Osteoblast (primary cell): ENCODE measurements at regions not wholly inside any gene's neighbourhood (a gene's known extent, or its start where the extent isn't known, plus 50 kb on each side); places are given as distances from the start of the nearest gene placed in this dataset.

Experiments
- DNase-seq: peaks from one replicate; pipeline ENCODE4 v3.0.0; 2011; ENCODE audit warnings: low spot score, mixed read lengths; ENCODE audit not compliant: insufficient read length; ENCODE audit errors: missing footprints
- H2AFZ ChIP-seq: 2 replicates; pipeline ENCODE4 v1.6.0; 2011; ENCODE audit warnings: mild to moderate bottlenecking, low read length
- H3K27ac ChIP-seq: 2 replicates; pipeline ENCODE4 v1.5.1; 2011; ENCODE audit warnings: mild to moderate bottlenecking, low read depth, low read length, moderate library complexity
- H3K27me3 ChIP-seq: 2 replicates; pipeline ENCODE4 v1.6.0; 2012; ENCODE audit warnings: mild to moderate bottlenecking, control low read depth, inconsistent platforms, low read length, moderate library complexity; ENCODE audit not compliant: insufficient read depth
- H3K36me3 ChIP-seq: 2 replicates; pipeline ENCODE4 v1.5.1; 2011; ENCODE audit warnings: mild to moderate bottlenecking, low read length, control low read depth, moderate library complexity; ENCODE audit not compliant: insufficient read depth
- H3K4me1 ChIP-seq: 2 replicates; pipeline ENCODE4 v1.5.1; 2011; ENCODE audit warnings: mild to moderate bottlenecking, low read length, control low read depth, moderate library complexity; ENCODE audit not compliant: insufficient read depth
- H3K4me2 ChIP-seq: 2 replicates; pipeline ENCODE4 v1.6.0; 2011; ENCODE audit warnings: mild to moderate bottlenecking, low read length; ENCODE audit not compliant: insufficient read depth
- H3K4me3 ChIP-seq: fragments of 200-600 bp; sonication (generic); 3 replicates; pipeline ENCODE4 v1.5.1; 2012; ENCODE audit warnings: mild to moderate bottlenecking, low read length, inconsistent platforms; ENCODE audit not compliant: insufficient read depth
- H3K79me2 ChIP-seq: 2 replicates; pipeline ENCODE4 v1.6.0; 2012; ENCODE audit warnings: mild to moderate bottlenecking, low read length, control low read depth, inconsistent platforms; ENCODE audit not compliant: insufficient read depth
- H3K9me3 ChIP-seq: 2 replicates; pipeline ENCODE4 v1.5.1; 2011; ENCODE audit warnings: low read depth, low read length, control low read depth
- H4K20me1 ChIP-seq: 2 replicates; pipeline ENCODE4 v1.6.0; 2012; ENCODE audit warnings: mild to moderate bottlenecking, low read length, control low read depth; ENCODE audit not compliant: insufficient read depth
- CTCF ChIP-seq: IDR thresholded peaks from 2 replicates; pipeline ENCODE4 v1.5.1; 2011; ENCODE audit warnings: mild to moderate bottlenecking, low read depth, low read length, moderate library complexity; ENCODE audit errors: extremely low read depth

GRCh38 chr12:105961821-105962671 lies 176.7 kb downstream of the NUAK1 start:
- H3K4me1 ChIP-seq = peaks cover 3% of the 10 kb centered on the region
- H4K20me1 ChIP-seq = no peaks in the 10 kb centered on the region
- H3K79me2 ChIP-seq = no peaks in the 10 kb centered on the region
- no peak overlapping the region for H3K27ac ChIP-seq
- no peak overlapping the region for H3K4me2 ChIP-seq
- DNase-seq = peak; percentile 44
- no peak for TF ChIP-seq CTCF
- H2AFZ ChIP-seq = no peak overlapping the region
- H3K9me3 ChIP-seq = no peaks in the 10 kb centered on the region
- no peaks in the 10 kb centered on the region for H3K27me3 ChIP-seq
- no peaks in the 10 kb centered on the region for H3K36me3 ChIP-seq
- no peak overlapping the region for H3K4me3 ChIP-seq

- DNase-seq = peak; percentile 69
- TF ChIP-seq CTCF = no peak
- Histone ChIP-seq H4K20me1 (no peaks in the 10 kb centered on the region), H3K27me3 (no peaks in the 10 kb centered on the region), H3K9me3 (no peaks in the 10 kb centered on the region), H3K36me3 (no peaks in the 10 kb centered on the region), H3K4me3 (no peak overlapping the region), H3K4me1 (peaks cover 3% of the 10 kb centered on the region), H3K27ac (peak overlapping the region; percentile 28), H3K4me2 (no peak overlapping the region), H3K79me2 (no peaks in the 10 kb centered on the region), H2AFZ (no peak overlapping the region)
Observed at GRCh38 chr12:105967038-105967776, 171.5 kb downstream of the NUAK1 start.

GRCh38 chr12:105968025-105968424 lies 170.7 kb downstream of the NUAK1 start:
- Histone ChIP-seq H3K79me2 (no peaks in the 10 kb centered on the region), H2AFZ (no peak overlapping the region), H3K4me3 (no peak overlapping the region), H4K20me1 (no peaks in the 10 kb centered on the region), H3K27me3 (no peaks in the 10 kb centered on the region), H3K4me2 (no peak overlapping the region), H3K27ac (no peak overlapping the region), H3K4me1 (peaks cover 3% of the 10 kb centered on the region), H3K9me3 (no peaks in the 10 kb centered on the region), H3K36me3 (no peaks in the 10 kb centered on the region)
- no peak for TF ChIP-seq CTCF
- DNase-seq = no peak

GRCh38 chr12:105970885-105971284 lies 167.9 kb downstream of the NUAK1 start:
- Histone ChIP-seq H3K27me3 (no peaks in the 10 kb centered on the region), H3K9me3 (no peaks in the 10 kb centered on the region), H4K20me1 (no peaks in the 10 kb centered on the region)

More at GRCh38 chr12:105970885-105971284, 167.9 kb downstream of the NUAK1 start:
- no peak for TF ChIP-seq CTCF
- Histone ChIP-seq H3K79me2 (no peaks in the 10 kb centered on the region), H3K27ac (no peak overlapping the region), H3K4me1 (peaks cover 3% of the 10 kb centered on the region), H3K4me2 (no peak overlapping the region), H2AFZ (no peak overlapping the region), H3K4me3 (no peak overlapping the region), H3K36me3 (no peaks in the 10 kb centered on the region)
- DNase-seq = peak; percentile 64
